SJSA1 (cell line): ENCODE measurements at regions not wholly inside any gene's neighbourhood (a gene's known extent, or its start where the extent isn't known, plus 50 kb on each side); places are given as distances from the start of the nearest gene placed in this dataset.
"Not testable (repeated sequence)": the region's sequence is repeated elsewhere in the genome, so short reads cannot be mapped to it uniquely, and the experiment has no call there.

Experiments
- DNase-seq, 2 experiments: peaks; one replicate each; pipeline ENCODE4 v3.0.0-alpha.2; 2015 to 2020; ENCODE audit warnings: low spot score in 2 of 2, low read depth in 1 of 2
- H3K27ac ChIP-seq: fragments of 250-450 bp; sonication (Bioruptor Pico); 2 replicates; pipeline ENCODE4 v1.5.1; 2020; ENCODE audit warnings: mild to moderate bottlenecking, moderate library complexity
- H3K27me3 ChIP-seq: fragments of 250-450 bp; sonication (Bioruptor Pico); replicated peaks from 2 replicates; pipeline ENCODE4 v1.5.1; 2020; ENCODE audit warnings: mild to moderate bottlenecking, moderate library complexity
- H3K36me3 ChIP-seq: fragments of 250-450 bp; sonication (Bioruptor Pico); 2 replicates; pipeline ENCODE4 v1.5.1; 2020; ENCODE audit warnings: mild to moderate bottlenecking
- H3K4me1 ChIP-seq: fragments of 250-450 bp; sonication (Bioruptor Pico); replicated peaks from 2 replicates; pipeline ENCODE4 v1.6.1; 2021; ENCODE audit warnings: mild to moderate bottlenecking
- H3K4me3 ChIP-seq: fragments of 250-450 bp; sonication (Bioruptor Pico); 2 replicates; pipeline ENCODE4 v1.5.1; 2020; ENCODE audit warnings: mild to moderate bottlenecking
- H3K9me3 ChIP-seq: fragments of 250-450 bp; sonication (Bioruptor Pico); replicated peaks from 2 replicates; pipeline ENCODE4 v1.5.1; 2020; ENCODE audit warnings: mild to moderate bottlenecking

- Histone ChIP-seq H3K27me3 (no peaks in the 10 kb centered on the region), H3K27ac (no peak overlapping the region), H3K9me3 (no peaks in the 10 kb centered on the region), H3K4me3 (no peak overlapping the region), H3K36me3 (no peaks in the 10 kb centered on the region), H3K4me1 (no peaks in the 10 kb centered on the region)
- no peak for DNase-seq
These were observed 1416.1 kb downstream of the RPA4 start for GRCh38 chrX:98299785-98300184.

- H3K4me1 ChIP-seq, H3K9me3 ChIP-seq, H3K27ac ChIP-seq, H3K36me3 ChIP-seq, DNase-seq, H3K4me3 ChIP-seq, H3K27me3 ChIP-seq: not testable (repeated sequence)
These were observed 1416.8 kb downstream of the RPA4 start for GRCh38 chrX:98300536-98300935.

DNA sequence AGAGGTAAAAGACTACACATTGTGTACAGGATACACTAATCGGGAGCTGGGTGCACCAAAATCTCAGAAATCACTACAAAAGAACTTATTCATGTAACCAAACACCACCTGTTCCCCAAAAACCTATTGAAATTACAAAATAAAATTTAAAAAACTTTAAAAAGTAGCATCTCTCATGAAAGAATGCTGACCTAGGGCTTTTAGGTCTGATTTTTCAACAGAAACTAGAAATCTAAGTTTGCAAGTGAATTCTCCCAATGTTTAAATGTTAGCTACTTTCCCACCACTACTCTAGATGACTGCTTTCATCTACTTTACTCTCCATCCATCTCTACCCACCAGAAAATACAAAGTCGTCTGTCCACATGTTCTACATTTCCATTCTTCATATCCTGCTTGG lies 1447.7 kb downstream of the RPA4 start:
- no peak for DNase-seq
- Histone ChIP-seq H3K9me3 (no peaks in the 10 kb centered on the region), H3K27me3 (no peaks in the 10 kb centered on the region), H3K27ac (no peak overlapping the region), H3K4me1 (no peaks in the 10 kb centered on the region), H3K4me3 (no peak overlapping the region), H3K36me3 (no peaks in the 10 kb centered on the region)

GRCh38 chrX:98338544-98338943 lies 1454.8 kb downstream of the RPA4 start:
- no peak for DNase-seq
- Histone ChIP-seq H3K27me3 (no peaks in the 10 kb centered on the region), H3K4me1 (no peaks in the 10 kb centered on the region), H3K9me3 (no peaks in the 10 kb centered on the region), H3K36me3 (no peaks in the 10 kb centered on the region), H3K4me3 (no peak overlapping the region), H3K27ac (no peak overlapping the region)

DNA sequence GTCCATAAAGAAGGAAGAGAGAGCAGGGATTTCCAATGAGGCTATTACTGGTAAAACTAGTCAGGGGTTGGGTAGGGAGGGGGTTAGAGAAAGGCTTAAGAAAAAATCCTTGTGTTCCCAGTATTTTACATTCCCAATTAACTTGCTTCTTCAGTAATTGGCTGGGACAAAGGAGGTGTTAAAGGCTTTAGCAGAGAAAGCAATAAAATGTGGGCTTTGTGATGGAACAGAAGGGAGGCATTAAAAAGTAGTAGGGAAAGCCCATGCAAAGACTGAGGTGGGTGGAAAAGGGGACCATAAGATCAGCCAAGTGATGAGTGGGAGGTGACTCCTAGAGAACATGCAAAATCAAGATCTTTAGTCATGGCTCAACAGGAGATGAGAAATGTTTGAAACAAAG lies 1467.2 kb downstream of the RPA4 start:
- H3K27ac ChIP-seq = no peak overlapping the region
- H3K27me3 ChIP-seq = no peaks in the 10 kb centered on the region
- no peaks in the 10 kb centered on the region for H3K9me3 ChIP-seq
- no peaks in the 10 kb centered on the region for H3K36me3 ChIP-seq
- no peak for DNase-seq
- H3K4me1 ChIP-seq = no peaks in the 10 kb centered on the region
- H3K4me3 ChIP-seq = no peak overlapping the region

- Histone ChIP-seq H3K27me3 (no peaks in the 10 kb centered on the region), H3K4me3 (no peak overlapping the region), H3K4me1 (no peaks in the 10 kb centered on the region), H3K9me3 (no peaks in the 10 kb centered on the region), H3K36me3 (no peaks in the 10 kb centered on the region), H3K27ac (no peak overlapping the region)
- DNase-seq = no peak
These were observed 1473.4 kb downstream of the RPA4 start for GRCh38 chrX:98357146-98357545.

- Histone ChIP-seq H3K36me3 (no peaks in the 10 kb centered on the region), H3K4me3 (no peak overlapping the region), H3K27ac (no peak overlapping the region), H3K4me1 (no peaks in the 10 kb centered on the region), H3K27me3 (no peaks in the 10 kb centered on the region), H3K9me3 (no peaks in the 10 kb centered on the region)
- no peak for DNase-seq
These were observed 1478.9 kb downstream of the RPA4 start for GRCh38 chrX:98362630-98363029.

GRCh38 chrX:98371994-98372393 lies 1488.3 kb downstream of the RPA4 start:
- Histone ChIP-seq H3K27ac (no peak overlapping the region), H3K36me3 (no peaks in the 10 kb centered on the region), H3K4me3 (no peak overlapping the region), H3K9me3 (no peaks in the 10 kb centered on the region), H3K4me1 (no peaks in the 10 kb centered on the region), H3K27me3 (no peaks in the 10 kb centered on the region)
- no peak for DNase-seq

GRCh38 chrX:98379134-98379533 lies 1495.4 kb downstream of the RPA4 start:
- no peak overlapping the region for H3K4me3 ChIP-seq
- no peak for DNase-seq

DNA sequence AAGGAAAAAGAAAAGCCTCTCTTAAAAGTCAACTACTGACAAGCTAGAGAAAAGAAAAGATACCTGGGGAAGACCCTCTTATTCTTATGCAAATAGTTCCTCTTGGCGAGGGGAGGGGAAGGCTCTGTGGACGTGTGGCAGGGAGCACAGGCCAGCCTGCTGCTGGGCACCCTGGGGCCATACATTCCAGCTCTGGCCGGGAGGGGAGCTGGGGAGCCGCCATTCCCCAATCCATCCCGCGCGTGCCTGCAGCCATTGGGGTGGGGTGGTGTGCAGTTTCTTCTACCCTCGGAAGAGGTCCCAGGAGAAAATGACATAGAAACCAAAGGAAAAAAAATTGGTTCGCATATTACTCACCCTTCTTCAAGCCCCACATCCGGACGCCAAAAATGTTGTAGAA lies 1496.4 kb downstream of the RPA4 start:
- DNase-seq = no peak
- Histone ChIP-seq H3K4me3 (no peak overlapping the region), H3K36me3 (no peaks in the 10 kb centered on the region), H3K4me1 (no peaks in the 10 kb centered on the region), H3K27me3 (no peaks in the 10 kb centered on the region), H3K27ac (no peak overlapping the region), H3K9me3 (no peaks in the 10 kb centered on the region)

More at GRCh38 chrX:98379134-98379533, 1495.4 kb downstream of the RPA4 start:
- Histone ChIP-seq H3K9me3 (no peaks in the 10 kb centered on the region), H3K4me1 (no peaks in the 10 kb centered on the region), H3K27ac (no peak overlapping the region), H3K27me3 (no peaks in the 10 kb centered on the region), H3K36me3 (no peaks in the 10 kb centered on the region)

GRCh38 chrX:98380556-98380955 lies 1496.8 kb downstream of the RPA4 start:
- no peaks in the 10 kb centered on the region for H3K4me1 ChIP-seq
- H3K27me3 ChIP-seq = no peaks in the 10 kb centered on the region
- DNase-seq = no peak

GRCh38 chrX:98398542-98398941 lies 1514.8 kb downstream of the RPA4 start:
- Histone ChIP-seq H3K27ac (no peak overlapping the region), H3K36me3 (no peaks in the 10 kb centered on the region), H3K27me3 (no peaks in the 10 kb centered on the region), H3K4me1 (no peaks in the 10 kb centered on the region), H3K9me3 (no peaks in the 10 kb centered on the region), H3K4me3 (no peak overlapping the region)
- no peak for DNase-seq

More at GRCh38 chrX:98380556-98380955, 1496.8 kb downstream of the RPA4 start:
- H3K9me3 ChIP-seq = no peaks in the 10 kb centered on the region
- no peak overlapping the region for H3K27ac ChIP-seq
- no peak overlapping the region for H3K4me3 ChIP-seq
- no peaks in the 10 kb centered on the region for H3K36me3 ChIP-seq

- Histone ChIP-seq H3K4me3 (no peak overlapping the region), H3K9me3 (no peaks in the 10 kb centered on the region), H3K36me3 (no peaks in the 10 kb centered on the region), H3K27me3 (no peaks in the 10 kb centered on the region), H3K27ac (no peak overlapping the region), H3K4me1 (no peaks in the 10 kb centered on the region)
- no peak for DNase-seq
These were observed 1521.7 kb downstream of the RPA4 start for GRCh38 chrX:98405376-98405775.

DNA sequence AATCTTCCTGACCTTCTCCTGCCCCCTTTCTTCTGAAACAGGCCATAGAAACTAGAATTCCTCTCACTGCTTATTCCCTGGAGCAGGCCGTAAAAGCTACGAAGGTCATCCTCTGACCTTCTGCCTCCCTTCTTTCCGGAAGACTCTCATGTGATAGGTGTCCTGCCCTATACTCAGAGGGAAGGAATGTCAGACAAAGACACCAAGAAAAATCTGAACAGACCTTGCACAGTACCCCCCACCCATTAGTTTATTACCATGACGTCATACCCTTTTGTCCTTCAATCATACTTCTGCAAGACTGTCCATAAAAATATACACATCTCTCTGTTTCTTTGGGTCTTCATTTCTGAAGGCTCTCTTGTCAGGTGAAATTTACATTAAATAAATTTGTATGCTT lies 1523.9 kb downstream of the RPA4 start:
- DNase-seq = no peak
- Histone ChIP-seq H3K36me3 (no peaks in the 10 kb centered on the region), H3K4me1 (no peaks in the 10 kb centered on the region), H3K27me3 (no peaks in the 10 kb centered on the region), H3K9me3 (no peaks in the 10 kb centered on the region), H3K4me3 (no peak overlapping the region), H3K27ac (no peak overlapping the region)

GRCh38 chrX:98409867-98410266 lies 1526.2 kb downstream of the RPA4 start:
- no peaks in the 10 kb centered on the region for H3K27me3 ChIP-seq
- no peak overlapping the region for H3K27ac ChIP-seq
- no peaks in the 10 kb centered on the region for H3K36me3 ChIP-seq
- no peak for DNase-seq
- H3K9me3 ChIP-seq = no peaks in the 10 kb centered on the region
- no peak overlapping the region for H3K4me3 ChIP-seq
- H3K4me1 ChIP-seq = no peaks in the 10 kb centered on the region
